ENCODE measurements at regions not wholly inside any gene's neighbourhood (a gene's known extent, or its start where the extent isn't known, plus 50 kb on each side); places are given as distances from the start of the nearest gene placed in this dataset.
"Not testable (repeated sequence)": the region's sequence is repeated elsewhere in the genome, so short reads cannot be mapped to it uniquely, and the experiment has no call there.

GRCh38 chr20:1810572-1810925 lies 84.7 kb upstream of the SIRPA start:
- DNase-seq, result no peak

- DNase-seq, result no peak
Measured at GRCh38 chr20:1809611-1810510, 85.3 kb upstream of the SIRPA start.

- DNase-seq, result no peak
Measured at GRCh38 chr20:1809131-1809572, 86.1 kb upstream of the SIRPA start.

- no peak for DNase-seq
Measured at GRCh38 chr20:1808101-1808500, 87.1 kb upstream of the SIRPA start.

- no peak for DNase-seq
Measured at GRCh38 chr20:1807394-1807793, 87.8 kb upstream of the SIRPA start.

- DNase-seq, result no peak
Measured at GRCh38 chr20:1806456-1806855, 88.8 kb upstream of the SIRPA start.

GRCh38 chr20:1805816-1806215 lies 89.4 kb upstream of the SIRPA start:
- DNase-seq, result no peak

GRCh38 chr20:1805161-1805581 lies 90.0 kb upstream of the SIRPA start:
- DNase-seq, result no peak

GRCh38 chr20:1804554-1804956 lies 90.7 kb upstream of the SIRPA start:
- no peak for DNase-seq

GRCh38 chr20:1803932-1804501 lies 91.2 kb upstream of the SIRPA start:
- DNase-seq, result no peak

- DNase-seq, result peak; percentile 80
Measured at GRCh38 chr20:1803061-1803931, 91.9 kb upstream of the SIRPA start.

GRCh38 chr20:1802385-1803060 lies 92.7 kb upstream of the SIRPA start:
- DNase-seq, result peak; percentile 73

- no peak for DNase-seq
Measured at GRCh38 chr20:1801929-1802306, 93.3 kb upstream of the SIRPA start.

GRCh38 chr20:1801225-1801928 lies 93.8 kb upstream of the SIRPA start:
- no peak for DNase-seq

GRCh38 chr20:1800777-1801176 lies 94.4 kb upstream of the SIRPA start:
- no peak for DNase-seq

- DNase-seq, result no peak
Measured at GRCh38 chr20:1800180-1800579, 95.0 kb upstream of the SIRPA start.

GRCh38 chr20:1799746-1800145 lies 95.5 kb upstream of the SIRPA start:
- DNase-seq, result not testable (repeated sequence)

GRCh38 chr20:1798982-1799381 lies 96.2 kb upstream of the SIRPA start:
- no peak for DNase-seq

GRCh38 chr20:1793821-1794220 lies 101.4 kb upstream of the SIRPA start:
- DNase-seq, result no peak

GRCh38 chr20:1792274-1792673 lies 102.9 kb upstream of the SIRPA start:
- DNase-seq, result no peak

- no peak for DNase-seq
Measured at GRCh38 chr20:1790386-1790785, 104.8 kb upstream of the SIRPA start.

GRCh38 chr20:1788044-1788443 lies 107.2 kb upstream of the SIRPA start:
- DNase-seq, result no peak

All from GDM1 (cell line).